Common myeloid progenitor, CD34-positive (primary cell): ENCODE measurements at regions not wholly inside any gene's neighbourhood (a gene's known extent, or its start where the extent isn't known, plus 50 kb on each side); places are given as distances from the start of the nearest gene placed in this dataset.

Experiments
- CTCF ChIA-PET: fragments of 350-600 bp; sonication (Branson Sonifier 250); formaldehyde crosslinking; loops from one replicate; lab custom pipeline; 2021; ENCODE audit warnings: antibody characterized with exemption; lab: Charles Lee
- POLR2A ChIA-PET: fragments of 350-600 bp; sonication (Branson Sonifier 250); formaldehyde crosslinking; loops from one replicate; lab custom pipeline; 2021; ENCODE audit warnings: antibody characterized with exemption; lab: Charles Lee
- DNase-seq, 3 donors: peaks; one replicate each; pipeline versions ENCODE4 v3.0.0 to v3.0.0-alpha.2; 2013
- H3K27ac ChIP-seq, 2 experiments: 1 replicate in 1 of 2; 2 replicates in 1 of 2; pipeline ENCODE4 v1.7.0; 2013; ENCODE audit warnings: inconsistent platforms in 2 of 2, low read length in 2 of 2, mild to moderate bottlenecking in 2 of 2, low read depth in 1 of 2, moderate library complexity in 1 of 2; ENCODE audit not compliant: severe bottlenecking in 2 of 2, insufficient read depth in 1 of 2, poor library complexity in 1 of 2
- H3K27me3 ChIP-seq, 5 experiments: replicated peaks in 2 of 5; 1 replicate in 3 of 5; 2 replicates in 2 of 5; pipeline versions ENCODE4 v1.6.1 to v1.7.0; 2013; ENCODE audit warnings: low read length in 4 of 5, mild to moderate bottlenecking in 2 of 5, moderate library complexity in 2 of 5, inconsistent platforms in 1 of 5; ENCODE audit not compliant: insufficient read depth in 5 of 5, control insufficient read depth in 4 of 5
- H3K36me3 ChIP-seq, 4 experiments: 1 replicate in 2 of 4; 2 replicates in 2 of 4; pipeline versions ENCODE4 v1.6.1 to v1.7.0; 2013; ENCODE audit warnings: low read length in 3 of 4, control low read depth in 1 of 4, mild to moderate bottlenecking in 1 of 4; ENCODE audit not compliant: control insufficient read depth in 4 of 4, insufficient read depth in 4 of 4
- H3K4me1 ChIP-seq, 4 experiments: 1 replicate in 3 of 4; 2 replicates in 1 of 4; pipeline versions ENCODE4 v1.6.1 to v1.7.1; 2013; ENCODE audit warnings: low read length in 3 of 4, mild to moderate bottlenecking in 3 of 4, control low read depth in 1 of 4, inconsistent platforms in 1 of 4, moderate library complexity in 1 of 4; ENCODE audit not compliant: control insufficient read depth in 4 of 4, insufficient read depth in 4 of 4; ENCODE audit errors: control extremely low read depth in 1 of 4
- H3K4me3 ChIP-seq, 7 experiments: 1 replicate in 4 of 7; 2 replicates in 3 of 7; pipeline versions ENCODE4 v1.5.1 to v1.7.0; 2013; ENCODE audit warnings: mild to moderate bottlenecking in 7 of 7, low read length in 6 of 7, moderate library complexity in 6 of 7, inconsistent platforms in 2 of 7, low read depth in 2 of 7, control low read depth in 1 of 7; ENCODE audit not compliant: insufficient read depth in 4 of 7, control insufficient read depth in 1 of 7; ENCODE audit errors: extremely low read depth in 1 of 7
- H3K9me3 ChIP-seq, 5 experiments: 1 replicate in 4 of 5; 2 replicates in 1 of 5; pipeline versions ENCODE4 v1.6.1 to v1.7.1; 2013; ENCODE audit warnings: low read length in 4 of 5, mild to moderate bottlenecking in 2 of 5, inconsistent platforms in 1 of 5, low read depth in 1 of 5, moderate library complexity in 1 of 5; ENCODE audit not compliant: control insufficient read depth in 4 of 5, insufficient read depth in 2 of 5; ENCODE audit errors: control extremely low read depth in 1 of 5
- WGBS: methylation state at CpG from one replicate; pipeline ENCODE4 v1.1.5; 2013; ENCODE audit not compliant: insufficient coverage; 5-methylcytosine and 5-hydroxymethylcytosine counted together

DNA sequence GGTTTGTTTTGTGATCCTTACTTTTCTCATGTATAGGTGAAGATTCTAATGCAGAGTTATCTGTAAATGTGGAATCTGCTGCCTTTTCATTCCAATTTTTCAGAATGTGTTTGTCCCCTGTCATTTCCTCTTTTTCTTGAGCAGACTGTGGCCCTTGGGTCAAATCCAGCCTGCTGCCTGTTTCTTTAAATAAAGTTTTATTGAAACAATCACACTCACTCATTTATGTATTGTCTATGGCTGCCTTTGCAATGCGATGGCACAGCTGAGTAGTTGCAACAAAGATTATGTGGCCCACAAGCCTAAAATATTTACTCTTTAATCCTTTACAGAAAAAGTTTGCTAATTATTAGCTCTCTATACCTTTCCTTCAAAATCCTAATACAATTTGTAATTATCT is 116.3 kb upstream of the NPHP3 start:
- no peak overlapping the region for H3K27ac ChIP-seq
- DNase-seq, result no peak
- no peaks in the 10 kb centered on the region for H3K27me3 ChIP-seq
- no peaks in the 10 kb centered on the region for H3K4me1 ChIP-seq
- WGBS, result no CpG with 5 or more reads among the region's 1 CpG
- POLR2A ChIA-PET, result no interaction called here
- no peaks in the 10 kb centered on the region for H3K9me3 ChIP-seq
- CTCF ChIA-PET, result interaction anchor here (1.1 kb wide), 1 partner anchor 403 kb away, joined by 3 read pairs; no protein-coding TSS in a partner anchor
- H3K36me3 ChIP-seq, result no peaks in the 10 kb centered on the region
- H3K4me3 ChIP-seq, result no peak overlapping the region

DNA sequence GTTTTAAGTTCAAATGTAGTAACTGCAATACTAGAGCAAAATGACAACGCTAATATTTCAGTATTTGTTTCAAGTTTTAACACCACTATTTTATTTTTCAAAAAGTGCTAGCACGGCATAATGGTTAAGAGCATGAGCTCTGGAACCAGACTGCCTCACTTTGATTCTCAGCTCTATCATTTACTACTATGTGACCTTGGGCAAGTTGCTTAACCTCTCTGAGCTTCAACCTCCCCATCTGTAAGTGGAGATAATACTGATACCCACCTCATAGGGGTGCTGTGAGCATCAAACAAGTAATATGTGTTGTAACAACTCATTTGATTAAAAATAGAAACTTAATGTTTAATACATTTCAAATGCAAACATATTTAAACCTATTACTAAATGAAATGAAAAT is 115.4 kb upstream of the NPHP3 start:
- Histone ChIP-seq H3K4me1 (no peaks in the 10 kb centered on the region), H3K4me3 (no peak overlapping the region), H3K9me3 (no peaks in the 10 kb centered on the region), H3K27me3 (no peaks in the 10 kb centered on the region), H3K36me3 (no peaks in the 10 kb centered on the region), H3K27ac (no peak overlapping the region)
- CTCF ChIA-PET, result no interaction called here
- whole genome bisulfite sequencing, result 100% methylated on average over 2 of the region's 2 CpGs
- no peak for DNase-seq
- POLR2A ChIA-PET, result no interaction called here

DNA sequence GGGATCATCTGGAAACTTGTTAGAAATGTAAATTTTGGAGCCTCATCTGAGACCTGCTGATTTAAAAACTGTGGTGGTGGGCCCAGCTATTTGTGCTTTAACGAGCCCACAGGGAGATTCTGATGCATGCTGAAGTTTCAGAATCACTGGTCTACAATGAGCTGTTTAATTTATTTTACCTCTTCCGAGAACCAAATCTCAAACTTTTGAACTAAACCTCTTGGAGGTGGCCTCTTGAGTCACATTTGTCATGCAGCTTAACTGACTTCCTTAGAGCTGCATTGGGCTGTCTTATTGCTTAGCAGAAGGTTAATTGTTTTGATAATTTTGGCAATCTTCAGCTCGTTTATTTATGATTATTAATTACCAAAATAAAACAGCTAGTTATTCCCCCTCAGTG is 112.1 kb upstream of the NPHP3 start:
- H3K27ac ChIP-seq, result no peak overlapping the region
- CTCF ChIA-PET, result no interaction called here

DNA sequence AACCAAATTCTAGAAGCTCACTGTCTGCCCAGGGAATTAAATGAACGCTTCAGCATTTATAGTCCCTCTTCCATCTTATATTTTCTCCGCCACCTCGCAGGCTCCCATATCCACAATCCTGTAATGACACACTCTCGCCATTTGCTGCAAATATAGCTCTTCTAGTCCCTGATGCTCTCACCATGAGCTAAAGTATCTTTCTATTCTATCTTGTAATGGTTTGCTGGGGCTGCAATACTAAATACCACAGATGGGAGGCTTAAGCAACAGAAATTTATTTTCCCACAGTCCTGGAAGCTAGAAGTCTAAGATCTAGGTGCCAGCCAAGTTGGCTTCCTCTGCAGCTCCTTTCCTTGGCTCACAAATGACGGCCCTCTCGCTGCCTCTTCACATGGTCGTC is 106.9 kb upstream of the NPHP3 start:
- DNase-seq, result no peak
- Histone ChIP-seq H3K27me3 (peaks cover 0 to 4% (median 0%) of the 10 kb centered on the region in 5 experiments), H3K9me3 (no peaks in the 10 kb centered on the region), H3K27ac (no peak overlapping the region), H3K4me3 (no peak overlapping the region), H3K36me3 (no peaks in the 10 kb centered on the region), H3K4me1 (no peaks in the 10 kb centered on the region)
- POLR2A ChIA-PET, result no interaction called here
- CTCF ChIA-PET, result no interaction called here
- WGBS, result 98% methylated on average over 5 of the region's 7 CpGs

More for the DNA sequence above, 112.1 kb upstream of the NPHP3 start:
- no peaks in the 10 kb centered on the region for H3K36me3 ChIP-seq
- DNase-seq, result no peak
- H3K27me3 ChIP-seq, result peaks cover 0 to under 1% (median 0%) of the 10 kb centered on the region in 5 experiments
- 100% methylated on average over 2 of the region's 3 CpGs for WGBS
- POLR2A ChIA-PET, result no interaction called here
- no peaks in the 10 kb centered on the region for H3K9me3 ChIP-seq
- no peaks in the 10 kb centered on the region for H3K4me1 ChIP-seq
- no peak overlapping the region for H3K4me3 ChIP-seq

DNA sequence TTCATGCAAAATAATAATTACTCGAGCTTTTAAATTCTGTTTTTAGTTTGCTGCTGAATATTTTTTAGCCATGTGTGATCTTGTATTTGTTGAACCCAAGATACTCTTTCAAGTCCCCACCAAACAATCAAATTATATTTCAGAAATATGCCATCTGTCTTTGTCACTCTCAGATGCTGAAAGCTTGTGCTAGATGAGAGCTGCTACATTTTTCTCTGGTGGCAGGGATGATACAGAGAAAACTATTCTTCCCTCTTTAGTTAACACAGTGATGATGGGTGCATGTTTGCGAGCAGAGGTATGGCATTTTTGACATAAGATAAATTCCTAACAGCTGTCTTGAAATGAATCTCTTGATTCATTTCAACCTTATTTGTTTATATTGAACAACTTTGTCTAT is 100.6 kb upstream of the NPHP3 start:
- DNase-seq, result no peak
- CTCF ChIA-PET, result no interaction called here
- POLR2A ChIA-PET, result no interaction called here
- Histone ChIP-seq H3K4me1 (no peaks in the 10 kb centered on the region), H3K27me3 (peaks cover 0 to 4% (median 0%) of the 10 kb centered on the region in 5 experiments), H3K36me3 (no peaks in the 10 kb centered on the region), H3K27ac (no peak overlapping the region), H3K9me3 (no peaks in the 10 kb centered on the region), H3K4me3 (no peak overlapping the region)
- no CpG with 5 or more reads among the region's 2 CpGs for WGBS

DNA sequence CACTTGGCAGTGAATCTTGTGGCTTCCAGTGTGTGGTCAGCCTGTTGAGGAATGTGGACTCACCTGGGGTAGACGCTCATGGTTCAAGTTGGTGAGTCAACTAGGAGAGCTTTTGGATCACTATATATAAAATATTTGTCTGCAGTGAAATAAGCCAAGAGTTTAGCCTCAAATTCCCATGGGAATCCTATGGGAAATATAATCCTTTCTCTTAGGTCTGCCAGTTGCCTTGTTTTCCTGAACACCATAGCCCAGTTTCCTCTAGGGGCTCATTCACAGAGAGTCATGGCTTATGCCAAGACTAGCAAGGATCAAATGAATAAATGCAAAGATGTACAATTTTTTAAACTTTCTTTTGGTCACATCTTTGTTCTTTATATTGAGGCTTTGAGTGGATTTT is 100.1 kb upstream of the NPHP3 start:
- Histone ChIP-seq H3K4me1 (no peaks in the 10 kb centered on the region), H3K9me3 (no peaks in the 10 kb centered on the region), H3K36me3 (no peaks in the 10 kb centered on the region), H3K27me3 (peaks cover 0 to 4% (median 0%) of the 10 kb centered on the region in 5 experiments), H3K27ac (no peak overlapping the region), H3K4me3 (no peak overlapping the region)
- no peak for DNase-seq
- POLR2A ChIA-PET, result no interaction called here
- WGBS, result no CpG with 5 or more reads among the region's 1 CpG
- CTCF ChIA-PET, result no interaction called here

DNA sequence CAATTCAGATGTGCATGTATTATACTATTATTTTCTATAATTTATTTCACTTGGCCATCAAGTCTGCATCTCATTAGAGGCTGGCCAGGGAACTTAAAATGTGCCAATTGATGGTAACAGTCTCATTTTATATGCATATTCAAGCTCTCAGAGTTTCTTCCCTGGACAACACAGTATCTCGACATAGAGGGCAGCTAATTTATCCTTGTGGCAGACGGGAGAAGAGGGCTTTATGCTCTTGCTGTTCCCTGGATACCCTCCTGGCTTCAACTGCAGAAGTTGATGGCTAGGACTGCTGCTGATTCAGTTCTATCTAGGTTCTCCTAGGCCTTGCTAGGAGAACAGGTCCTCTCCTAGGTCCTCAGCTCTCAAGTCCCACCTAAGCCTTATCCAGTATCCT is 99.1 kb upstream of the NPHP3 start:
- WGBS, result 100% methylated on average over 2 of the region's 2 CpGs
- DNase-seq, result no peak
- CTCF ChIA-PET, result no interaction called here
- Histone ChIP-seq H3K4me1 (no peaks in the 10 kb centered on the region), H3K4me3 (no peak overlapping the region), H3K27ac (no peak overlapping the region), H3K27me3 (peaks cover 0 to 4% (median 0%) of the 10 kb centered on the region in 5 experiments), H3K36me3 (no peaks in the 10 kb centered on the region), H3K9me3 (no peaks in the 10 kb centered on the region)
- POLR2A ChIA-PET, result no interaction called here
